A172 (cell line): ENCODE measurements at regions not wholly inside any gene's neighbourhood (a gene's known extent, or its start where the extent isn't known, plus 50 kb on each side); places are given as distances from the start of the nearest gene placed in this dataset.

ENCODE experiments used
- DNase-seq: peaks from one replicate; pipeline ENCODE4 v3.0.0-alpha.2; 2015; ENCODE audit warnings: low spot score

- DNase-seq = no peak
Observed at GRCh38 chr2:8472545-8473323, 209.1 kb upstream of the ID2 start.

- DNase-seq = no peak
Observed at GRCh38 chr2:8475349-8476031, 206.4 kb upstream of the ID2 start.

GRCh38 chr2:8477552-8478470 lies 204.0 kb upstream of the ID2 start:
- peak; percentile 18 for DNase-seq

GRCh38 chr2:8478471-8478793 lies 203.4 kb upstream of the ID2 start:
- no peak for DNase-seq

GRCh38 chr2:8479298-8479697 lies 202.6 kb upstream of the ID2 start:
- DNase-seq = no peak

GRCh38 chr2:8480915-8481314 lies 200.9 kb upstream of the ID2 start:
- DNase-seq = no peak

GRCh38 chr2:8481463-8482009 lies 200.3 kb upstream of the ID2 start:
- no peak for DNase-seq

GRCh38 chr2:8482432-8482831 lies 199.4 kb upstream of the ID2 start:
- DNase-seq = no peak

- DNase-seq = no peak
Observed at GRCh38 chr2:8484502-8485283, 197.2 kb upstream of the ID2 start.

- no peak for DNase-seq
Observed at GRCh38 chr2:8485736-8486135, 196.1 kb upstream of the ID2 start.

- no peak for DNase-seq
Observed at GRCh38 chr2:8486141-8486540, 195.7 kb upstream of the ID2 start.

GRCh38 chr2:8487461-8487932 lies 194.4 kb upstream of the ID2 start:
- DNase-seq = no peak

- peak; percentile 58 for DNase-seq
Observed at GRCh38 chr2:8488001-8488738, 193.7 kb upstream of the ID2 start.

GRCh38 chr2:8489221-8489620 lies 192.6 kb upstream of the ID2 start:
- no peak for DNase-seq

GRCh38 chr2:8489751-8490150 lies 192.1 kb upstream of the ID2 start:
- no peak for DNase-seq

- DNase-seq = no peak
Observed at GRCh38 chr2:8490166-8490721, 191.6 kb upstream of the ID2 start.

- no peak for DNase-seq
Observed at GRCh38 chr2:8491296-8492027, 190.4 kb upstream of the ID2 start.

GRCh38 chr2:8494151-8494550 lies 187.7 kb upstream of the ID2 start:
- no peak for DNase-seq

- DNase-seq = no peak
Observed at GRCh38 chr2:8494589-8494988, 187.3 kb upstream of the ID2 start.
